MCF 10A (cell line): ENCODE measurements at regions not wholly inside any gene's neighbourhood (a gene's known extent, or its start where the extent isn't known, plus 50 kb on each side); places are given as distances from the start of the nearest gene placed in this dataset.

Experiments
- BruUV-seq: library from RNA; stranded (reverse); fragments of 400-500 nt; replicated peaks from 2 replicates; lab custom pipeline; 2021; lab: Mats Ljungman, UMichigan
- CTCF ChIA-PET: fragments of 300-600 bp; sonication (Branson Sonifier 250); formaldehyde crosslinking; extraction: SDS; loops from one replicate; lab custom pipeline; 2021; ENCODE audit warnings: antibody characterized with exemption, inconsistent platforms; lab: Yijun Ruan, JAX
- POLR2A ChIA-PET: fragments of 300-600, 350-650 bp; sonication (Branson Sonifier 250); formaldehyde crosslinking; extraction: SDS; loops from one replicate; lab custom pipeline; 2020; ENCODE audit warnings: antibody characterized with exemption, inconsistent platforms; lab: Yijun Ruan, JAX
- DNase-seq: peaks from one replicate; pipeline ENCODE4 v3.0.0-alpha.2; 2018; ENCODE audit not compliant: unreplicated experiment
- H3K27ac Mint-ChIP-seq: one replicate; pipeline ENCODE4 v1.8.0; 2022; ENCODE audit warnings: mild to moderate bottlenecking, low read depth, mixed read lengths; ENCODE audit not compliant: unreplicated experiment
- H3K27me3 Mint-ChIP-seq: one replicate; pipeline ENCODE4 v1.8.0; 2022; ENCODE audit warnings: mixed read lengths; ENCODE audit not compliant: insufficient read depth, unreplicated experiment
- H3K36me3 Mint-ChIP-seq: one replicate; pipeline ENCODE4 v1.8.0; 2022; ENCODE audit warnings: mild to moderate bottlenecking, moderate library complexity, mixed read lengths; ENCODE audit not compliant: insufficient read depth, unreplicated experiment
- H3K4me1 Mint-ChIP-seq: one replicate; pipeline ENCODE4 v1.8.0; 2022; ENCODE audit warnings: mixed read lengths; ENCODE audit not compliant: insufficient read depth, unreplicated experiment
- H3K4me3 Mint-ChIP-seq: one replicate; pipeline ENCODE4 v1.8.0; 2022; ENCODE audit warnings: mild to moderate bottlenecking, moderate library complexity, mixed read lengths; ENCODE audit not compliant: unreplicated experiment
- H3K9me3 Mint-ChIP-seq: one replicate; pipeline ENCODE4 v1.8.0; 2022; ENCODE audit warnings: mixed read lengths; ENCODE audit not compliant: unreplicated experiment
- CTCF ChIP-seq: fragments of 200-600 bp; IDR thresholded peaks from one replicate; pipeline ENCODE4 v1.8.0; 2022; ENCODE audit warnings: antibody characterized with exemption, mild to moderate bottlenecking; ENCODE audit not compliant: unreplicated experiment
- intact Hi-C: fragments of 100-400 bp; cut with micrococcal nuclease; formaldehyde crosslinking; loops from 2 replicates; pipeline ENCODE4 v1.14.1; 2022

GRCh38 chr1:177729646-177730045, 240.2 kb downstream of the SEC16B start:
- no peak for TF ChIP-seq CTCF
- H3K27ac Mint-ChIP-seq, result no peak overlapping the region
- POLR2A ChIA-PET, result no interaction called here
- H3K4me3 Mint-ChIP-seq, result no peak overlapping the region
- H3K9me3 Mint-ChIP-seq, result peaks cover 4% of the 10 kb centered on the region
- no peaks in the 10 kb centered on the region for H3K4me1 Mint-ChIP-seq
- intact Hi-C loops, result no loop called here
- CTCF ChIA-PET, result interaction anchor here (1.0 kb wide), 1 partner anchor 186 kb away, joined by 4 read pairs; no protein-coding TSS in a partner anchor
- no peaks in the 10 kb centered on the region for H3K36me3 Mint-ChIP-seq
- BruUV-seq, result no TSS peak
- no peak for DNase-seq
- H3K27me3 Mint-ChIP-seq, result peaks cover 10% of the 10 kb centered on the region

- Mint-ChIP-seq H3K27me3 (no peaks in the 10 kb centered on the region), H3K36me3 (no peaks in the 10 kb centered on the region), H3K4me3 (no peak overlapping the region), H3K9me3 (peaks cover 23% of the 10 kb centered on the region), H3K27ac (no peak overlapping the region), H3K4me1 (no peaks in the 10 kb centered on the region)
- intact Hi-C loops, result no loop called here
- ChIA-PET CTCF (interaction anchor here (0.6 to 1.3 kb wide), 2 partner anchors 222 to 820 kb away, joined by 3 read pairs; no protein-coding TSS in a partner anchor), POLR2A (no interaction called here)
- no TSS peak for BruUV-seq
- TF ChIP-seq CTCF, result no peak
- no peak for DNase-seq
Observed at GRCh38 chr1:177723533-177723932, 246.3 kb downstream of the SEC16B start.

GRCh38 chr1:177710696-177711620, 258.9 kb downstream of the SEC16B start:
- ChIA-PET CTCF (interaction anchor here (0.7 kb wide), 1 partner anchor 10 kb away, joined by 3 read pairs; no protein-coding TSS in a partner anchor), POLR2A (no interaction called here)
- TF ChIP-seq CTCF, result no peak
- Mint-ChIP-seq H3K9me3 (peaks cover 6% of the 10 kb centered on the region), H3K27me3 (no peaks in the 10 kb centered on the region), H3K27ac (no peak overlapping the region), H3K4me1 (no peaks in the 10 kb centered on the region), H3K36me3 (no peaks in the 10 kb centered on the region), H3K4me3 (no peak overlapping the region)
- intact Hi-C loops, result no loop called here
- no peak for DNase-seq
- no TSS peak for BruUV-seq

- Mint-ChIP-seq H3K4me1 (no peaks in the 10 kb centered on the region), H3K36me3 (no peaks in the 10 kb centered on the region), H3K9me3 (peaks cover 6% of the 10 kb centered on the region), H3K27me3 (no peaks in the 10 kb centered on the region), H3K4me3 (no peak overlapping the region), H3K27ac (no peak overlapping the region)
- no peak for DNase-seq
- ChIA-PET POLR2A (no interaction called here), CTCF (interaction anchor here (1.4 kb wide), 1 partner anchor 827 kb away, joined by 3 read pairs; no protein-coding TSS in a partner anchor)
- BruUV-seq, result no TSS peak
- no peak for TF ChIP-seq CTCF
- intact Hi-C loops, result no loop called here
Observed at GRCh38 chr1:177708406-177708805, 261.5 kb downstream of the SEC16B start.
